Fibroblast of pulmonary artery (primary cell): ENCODE measurements at regions not wholly inside any gene's neighbourhood (a gene's known extent, or its start where the extent isn't known, plus 50 kb on each side); places are given as distances from the start of the nearest gene placed in this dataset.
A peak's percentile ranks its signal among the peaks of the same experiment; 100 is the strongest.
"Not testable (repeated sequence)": the region's sequence is repeated elsewhere in the genome, so short reads cannot be mapped to it uniquely, and the experiment has no call there.

Source experiments
- DNase-seq: peaks from one replicate; pipeline ENCODE4 v3.0.0-alpha.2; 2010; ENCODE audit warnings: low read depth
- H3K4me3 ChIP-seq: replicated peaks from 2 replicates; pipeline ENCODE4 v1.5.1; 2011; ENCODE audit warnings: low read depth, mild to moderate bottlenecking, control low read depth, low read length, moderate library complexity
- CTCF ChIP-seq: IDR thresholded peaks from 2 replicates; pipeline ENCODE4 v1.5.1; 2011; ENCODE audit warnings: mild to moderate bottlenecking, control low read depth, low read length, inconsistent platforms; ENCODE audit errors: missing control alignments

GRCh38 chr6:14406614-14407331 is 289.2 kb downstream of the CD83 start:
- no peak for DNase-seq
- TF ChIP-seq CTCF: no peak

GRCh38 chr6:14408446-14408845 is 290.9 kb downstream of the CD83 start:
- TF ChIP-seq CTCF: no peak
- no peak overlapping the region for H3K4me3 ChIP-seq
- no peak for DNase-seq

More at GRCh38 chr6:14406614-14407331, 289.2 kb downstream of the CD83 start:
- no peak overlapping the region for H3K4me3 ChIP-seq

- TF ChIP-seq CTCF: no peak
- no peak overlapping the region for H3K4me3 ChIP-seq
- DNase-seq: peak; percentile 14
These were observed 294.5 kb downstream of the CD83 start for GRCh38 chr6:14412026-14412425.

- TF ChIP-seq CTCF: no peak
- DNase-seq: no peak
- no peak overlapping the region for H3K4me3 ChIP-seq
These were observed 297.9 kb downstream of the CD83 start for GRCh38 chr6:14415452-14415851.

GRCh38 chr6:14417377-14417776 is 299.8 kb downstream of the CD83 start:
- DNase-seq: no peak
- no peak for TF ChIP-seq CTCF
- H3K4me3 ChIP-seq: no peak overlapping the region

- not testable (repeated sequence) for H3K4me3 ChIP-seq, DNase-seq
These were observed 301.7 kb downstream of the CD83 start for GRCh38 chr6:14419224-14419623.

GRCh38 chr6:14422061-14422460 is 304.5 kb downstream of the CD83 start:
- H3K4me3 ChIP-seq: no peak overlapping the region
- TF ChIP-seq CTCF: no peak
- no peak for DNase-seq
